ENCODE measurements at regions not wholly inside any gene's neighbourhood (a gene's known extent, or its start where the extent isn't known, plus 50 kb on each side); places are given as distances from the start of the nearest gene placed in this dataset.

DNA sequence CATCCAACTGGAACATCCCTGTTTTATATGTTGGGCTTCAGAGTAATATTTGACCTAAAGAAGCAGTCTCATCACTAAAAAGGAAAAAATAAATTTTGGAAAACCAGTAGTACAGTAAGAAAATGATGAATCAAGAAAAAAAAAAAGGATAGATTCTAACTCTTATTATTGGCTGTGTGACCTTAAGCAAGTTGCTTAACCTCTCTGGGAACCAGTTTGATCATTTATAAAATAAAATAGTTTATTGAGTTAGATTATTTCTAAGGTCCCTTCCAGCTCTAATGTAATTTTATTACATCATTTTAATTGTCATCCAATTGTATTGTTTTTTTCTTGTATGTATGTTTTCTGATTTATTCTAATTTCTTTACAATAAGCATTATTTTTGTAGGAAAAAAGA, 127.0 kb downstream of the PRELID2 start:
- no peak overlapping the region for H3K4me3 ChIP-seq (ENCODE audit: low read depth, low read length)
- Mint-ChIP-seq H3K4me1 (ENCODE audit: low read depth, unreplicated experiment) (no peaks in the 10 kb centered on the region), H3K27me3 (ENCODE audit: insufficient read depth, unreplicated experiment) (no peaks in the 10 kb centered on the region), H3K36me3 (ENCODE audit: insufficient read depth, unreplicated experiment) (no peaks in the 10 kb centered on the region), H3K9me3 (ENCODE audit: unreplicated experiment) (no peaks in the 10 kb centered on the region), H3K27ac (ENCODE audit: unreplicated experiment) (no peak overlapping the region), H3K4me3 (ENCODE audit: unreplicated experiment) (no peak overlapping the region)
- ChIA-PET POLR2A (no interaction called here), CTCF (no interaction called here)
- no peaks in the 10 kb centered on the region for H3K9me3 ChIP-seq
- intact Hi-C loops (cut with micrococcal nuclease; ENCODE audit: unreplicated experiment), result no loop called here
- H3K36me3 ChIP-seq (ENCODE audit: control insufficient read depth, insufficient read depth, low read length), result no peaks in the 10 kb centered on the region
- TF ChIP-seq, protein P1, sequence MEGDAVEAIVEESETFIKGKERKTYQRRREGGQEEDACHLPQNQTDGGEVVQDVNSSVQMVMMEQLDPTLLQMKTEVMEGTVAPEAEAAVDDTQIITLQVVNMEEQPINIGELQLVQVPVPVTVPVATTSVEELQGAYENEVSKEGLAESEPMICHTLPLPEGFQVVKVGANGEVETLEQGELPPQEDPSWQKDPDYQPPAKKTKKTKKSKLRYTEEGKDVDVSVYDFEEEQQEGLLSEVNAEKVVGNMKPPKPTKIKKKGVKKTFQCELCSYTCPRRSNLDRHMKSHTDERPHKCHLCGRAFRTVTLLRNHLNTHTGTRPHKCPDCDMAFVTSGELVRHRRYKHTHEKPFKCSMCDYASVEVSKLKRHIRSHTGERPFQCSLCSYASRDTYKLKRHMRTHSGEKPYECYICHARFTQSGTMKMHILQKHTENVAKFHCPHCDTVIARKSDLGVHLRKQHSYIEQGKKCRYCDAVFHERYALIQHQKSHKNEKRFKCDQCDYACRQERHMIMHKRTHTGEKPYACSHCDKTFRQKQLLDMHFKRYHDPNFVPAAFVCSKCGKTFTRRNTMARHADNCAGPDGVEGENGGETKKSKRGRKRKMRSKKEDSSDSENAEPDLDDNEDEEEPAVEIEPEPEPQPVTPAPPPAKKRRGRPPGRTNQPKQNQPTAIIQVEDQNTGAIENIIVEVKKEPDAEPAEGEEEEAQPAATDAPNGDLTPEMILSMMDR (IDR thresholded peaks at IDR 0.05; ENCODE audit: insufficient read depth in 1 of 2, low read depth in 1 of 2, low read length in 1 of 2, severe bottlenecking in 1 of 2, unreplicated experiment in 1 of 2), result no peak
- no peak for DNase-seq
- no peaks in the 10 kb centered on the region for H3K4me1 ChIP-seq
- BruUV-seq (replicated peaks), result no TSS peak
- no peaks in the 10 kb centered on the region for H3K27me3 ChIP-seq (replicated peaks; ENCODE audit: control insufficient read depth, insufficient read depth, low read length)

DNA sequence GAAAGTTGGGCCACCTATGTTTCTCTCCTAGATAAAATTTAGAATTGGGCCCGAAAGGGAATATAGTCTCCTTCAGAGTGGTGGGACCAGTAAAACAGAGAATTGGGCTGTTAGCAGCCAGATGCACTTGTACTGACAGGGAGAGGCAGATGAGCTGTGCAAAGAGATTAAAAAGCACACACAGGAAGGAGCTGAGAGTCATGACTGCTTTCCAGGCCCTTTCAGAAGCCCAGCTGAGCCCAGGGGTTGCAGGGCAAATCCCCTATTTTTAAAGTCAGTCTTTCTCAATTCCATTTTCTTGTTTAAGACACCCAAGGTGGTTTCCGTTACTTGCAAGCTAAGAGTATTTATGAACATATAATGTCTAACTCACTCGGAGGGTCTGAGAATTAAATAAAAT, 130.4 kb downstream of the PRELID2 start:
- ChIA-PET CTCF (interaction anchor here (0.7 kb wide), 1 partner anchor 1161 kb away, joined by 3 read pairs; no protein-coding TSS in a partner anchor), POLR2A (no interaction called here)
- H3K4me1 Mint-ChIP-seq (ENCODE audit: low read depth, unreplicated experiment), result no peaks in the 10 kb centered on the region
- Histone ChIP-seq H3K36me3 (ENCODE audit: control insufficient read depth, insufficient read depth, low read length) (no peaks in the 10 kb centered on the region), H3K4me1 (no peaks in the 10 kb centered on the region), H3K4me3 (ENCODE audit: low read depth, low read length) (no peak overlapping the region), H3K27me3 (replicated peaks; ENCODE audit: control insufficient read depth, insufficient read depth, low read length) (no peaks in the 10 kb centered on the region), H3K9me3 (no peaks in the 10 kb centered on the region)
- no peak overlapping the region for H3K4me3 Mint-ChIP-seq (ENCODE audit: unreplicated experiment)
- BruUV-seq (replicated peaks), result no TSS peak
- TF ChIP-seq, protein P1 (IDR thresholded peaks at IDR 0.05; ENCODE audit: insufficient read depth in 1 of 2, low read depth in 1 of 2, low read length in 1 of 2, severe bottlenecking in 1 of 2, unreplicated experiment in 1 of 2), result no peak
- intact Hi-C loops (cut with micrococcal nuclease; ENCODE audit: unreplicated experiment), result no loop called here
- no peaks in the 10 kb centered on the region for H3K36me3 Mint-ChIP-seq (ENCODE audit: insufficient read depth, unreplicated experiment)
- no peak overlapping the region for H3K27ac Mint-ChIP-seq (ENCODE audit: unreplicated experiment)
- H3K9me3 Mint-ChIP-seq (ENCODE audit: unreplicated experiment), result no peaks in the 10 kb centered on the region
- DNase-seq, result no peak
- no peaks in the 10 kb centered on the region for H3K27me3 Mint-ChIP-seq (ENCODE audit: insufficient read depth, unreplicated experiment)

DNA sequence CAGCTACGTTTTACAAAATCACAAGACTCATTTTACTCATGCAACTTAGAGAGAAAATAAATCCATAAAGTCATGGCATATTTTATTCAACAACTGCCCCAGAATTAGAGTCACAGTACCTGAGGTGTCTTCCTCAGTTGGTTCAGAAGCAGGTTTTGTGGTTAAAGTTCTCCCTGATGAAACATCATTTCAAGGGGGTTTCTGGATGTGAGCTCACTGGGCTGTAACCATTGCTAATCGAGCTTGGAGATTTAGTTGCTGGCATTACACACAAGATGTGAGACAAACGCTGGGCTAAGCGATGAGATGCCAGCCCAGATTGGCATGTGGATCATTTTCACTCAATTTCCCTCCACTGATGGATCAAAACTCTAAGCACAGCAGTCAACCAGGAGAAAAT, 131.3 kb downstream of the PRELID2 start:
- CTCF ChIA-PET, result no interaction called here
- TF ChIP-seq, protein P1 (IDR thresholded peaks at IDR 0.05; ENCODE audit: insufficient read depth in 1 of 2, low read depth in 1 of 2, low read length in 1 of 2, severe bottlenecking in 1 of 2, unreplicated experiment in 1 of 2), result no peak
- no peaks in the 10 kb centered on the region for H3K4me1 ChIP-seq
- no peak overlapping the region for H3K27ac Mint-ChIP-seq (ENCODE audit: unreplicated experiment)
- H3K4me1 Mint-ChIP-seq (ENCODE audit: low read depth, unreplicated experiment), result no peaks in the 10 kb centered on the region
- H3K36me3 ChIP-seq (ENCODE audit: control insufficient read depth, insufficient read depth, low read length), result no peaks in the 10 kb centered on the region
- BruUV-seq (replicated peaks), result no TSS peak
- no peak for DNase-seq
- no peaks in the 10 kb centered on the region for H3K36me3 Mint-ChIP-seq (ENCODE audit: insufficient read depth, unreplicated experiment)
- POLR2A ChIA-PET, result no interaction called here
- H3K9me3 Mint-ChIP-seq (ENCODE audit: unreplicated experiment), result no peaks in the 10 kb centered on the region
- no peaks in the 10 kb centered on the region for H3K27me3 ChIP-seq (replicated peaks; ENCODE audit: control insufficient read depth, insufficient read depth, low read length)
- no peaks in the 10 kb centered on the region for H3K9me3 ChIP-seq
- H3K4me3 ChIP-seq (ENCODE audit: low read depth, low read length), result no peak overlapping the region
- H3K4me3 Mint-ChIP-seq (ENCODE audit: unreplicated experiment), result no peak overlapping the region
- H3K27me3 Mint-ChIP-seq (ENCODE audit: insufficient read depth, unreplicated experiment), result no peaks in the 10 kb centered on the region
- intact Hi-C loops (cut with micrococcal nuclease; ENCODE audit: unreplicated experiment), result no loop called here
